GM19438 (cell line): ENCODE measurements at regions not wholly inside any gene's neighbourhood (a gene's known extent, or its start where the extent isn't known, plus 50 kb on each side); places are given as distances from the start of the nearest gene placed in this dataset.

Experiments used
- ATAC-seq: cut with Tn5 transposase; IDR thresholded peaks from one replicate; pipeline ENCODE4 v1.9.1; 2021; ENCODE audit warnings: low read depth; ENCODE audit not compliant: unreplicated experiment

DNA sequence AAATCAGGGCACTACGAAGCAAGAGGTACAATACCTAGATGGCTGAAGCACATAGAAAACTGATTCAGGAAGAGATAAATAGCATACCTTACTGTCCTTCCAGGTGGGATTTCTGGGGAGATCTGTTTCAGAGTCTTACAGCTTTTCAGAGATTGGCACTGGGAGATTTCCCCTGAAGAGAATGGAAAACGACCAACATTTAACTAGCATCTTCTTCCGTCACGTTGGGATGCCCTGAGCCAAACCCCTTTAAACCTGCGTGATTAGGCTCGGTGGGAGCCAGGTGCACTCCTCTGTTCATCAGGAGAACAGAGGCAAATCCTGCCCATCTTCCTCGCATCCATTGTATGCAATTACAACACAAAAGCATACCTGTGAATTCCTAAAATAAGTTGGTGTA lies 614.5 kb downstream of the HDGFL1 start:
- ATAC-seq: no peak

DNA sequence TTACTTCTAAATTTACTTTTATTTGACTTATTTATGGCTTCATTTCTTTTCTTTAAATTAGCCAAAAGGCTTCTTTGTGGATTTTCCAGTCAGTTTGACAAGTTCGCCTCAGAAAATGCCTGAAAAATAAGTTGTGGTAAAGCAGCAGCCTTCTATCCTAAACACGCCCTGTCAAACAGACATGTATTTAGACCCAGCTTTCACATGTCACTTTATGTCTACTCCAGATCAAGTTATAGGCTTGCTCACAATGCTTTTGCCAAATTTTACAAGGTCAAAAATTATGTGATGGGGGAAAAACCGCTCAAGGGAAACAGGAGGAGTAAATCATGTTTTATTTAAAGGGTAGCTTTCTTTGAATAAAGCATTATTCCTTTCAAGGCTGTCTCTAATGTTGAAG lies 615.0 kb downstream of the HDGFL1 start:
- no peak for ATAC-seq

DNA sequence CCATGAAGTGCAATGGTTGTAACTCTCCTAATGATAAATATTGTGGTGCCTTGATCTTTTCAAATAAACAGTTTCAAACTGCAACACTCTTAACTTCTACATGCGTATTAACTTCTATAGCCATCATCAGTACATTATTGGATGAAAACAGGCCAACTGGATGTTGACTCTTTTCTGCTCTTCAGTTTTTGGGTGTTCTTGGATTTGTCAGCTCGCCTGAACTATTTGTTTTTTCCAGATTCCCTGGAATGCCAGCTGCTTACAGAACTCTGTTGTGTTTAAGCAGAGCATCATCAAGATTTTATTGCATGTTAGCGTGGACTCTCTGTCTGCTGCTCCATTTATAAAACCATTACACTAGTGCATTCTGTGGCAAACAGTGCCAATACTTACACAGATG lies 626.1 kb downstream of the HDGFL1 start:
- no peak for ATAC-seq

DNA sequence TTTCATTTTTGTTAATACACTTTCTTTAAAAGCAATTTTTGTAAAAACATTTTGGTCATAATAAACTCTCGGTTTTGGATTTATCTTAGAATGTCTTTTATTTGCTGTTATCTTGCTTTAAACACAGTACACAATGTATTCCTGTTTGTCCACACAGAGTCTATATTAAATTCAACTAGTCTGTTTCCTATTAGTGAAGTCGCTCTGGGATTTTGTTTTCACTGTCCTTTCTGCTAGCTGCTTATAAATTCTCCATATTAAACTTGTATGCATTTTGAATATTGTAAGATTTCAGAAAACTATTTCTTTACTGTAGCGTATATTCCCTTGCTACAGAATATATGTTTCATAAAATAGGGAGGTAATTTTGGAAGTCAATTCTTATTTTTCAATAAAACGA lies 630.2 kb downstream of the HDGFL1 start:
- ATAC-seq: no peak

DNA sequence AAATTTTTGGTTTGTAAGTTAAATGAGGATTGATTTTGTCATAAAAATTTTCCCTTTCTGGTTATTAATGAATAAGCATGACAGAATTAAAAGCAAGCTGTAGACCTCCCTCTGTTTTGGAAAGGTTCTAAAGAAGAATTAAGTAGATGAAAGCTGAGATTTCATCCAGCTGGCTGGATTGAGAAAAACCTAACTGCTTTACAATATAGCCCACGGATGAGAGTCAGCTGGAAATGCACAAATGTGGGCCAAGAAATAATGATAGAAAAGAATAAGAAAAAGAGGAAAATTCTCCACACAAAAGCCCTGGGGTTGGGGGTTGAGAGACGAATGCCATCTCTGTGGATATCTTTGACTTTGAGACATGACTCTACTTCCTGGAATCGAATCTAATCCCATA lies 631.6 kb downstream of the HDGFL1 start:
- ATAC-seq: no peak

DNA sequence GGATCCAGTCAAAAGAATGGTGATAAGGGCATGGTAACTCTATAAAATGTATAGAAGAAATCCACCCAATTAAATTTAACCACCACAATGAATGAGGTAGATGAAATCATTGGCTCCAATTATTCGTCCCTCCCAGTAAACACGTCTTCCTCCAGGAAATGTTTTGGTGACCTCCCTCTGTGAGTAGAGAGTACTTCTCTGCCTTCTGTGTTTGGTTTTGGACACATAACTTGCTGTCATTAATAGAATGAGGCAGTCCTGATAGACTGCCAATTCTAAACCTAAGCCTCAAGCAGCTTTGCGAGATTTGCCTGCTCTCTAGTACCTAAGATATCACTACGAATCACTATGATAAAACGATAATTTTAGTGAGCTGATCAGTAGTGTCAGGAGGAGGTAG lies 632.8 kb downstream of the HDGFL1 start:
- ATAC-seq: no peak

DNA sequence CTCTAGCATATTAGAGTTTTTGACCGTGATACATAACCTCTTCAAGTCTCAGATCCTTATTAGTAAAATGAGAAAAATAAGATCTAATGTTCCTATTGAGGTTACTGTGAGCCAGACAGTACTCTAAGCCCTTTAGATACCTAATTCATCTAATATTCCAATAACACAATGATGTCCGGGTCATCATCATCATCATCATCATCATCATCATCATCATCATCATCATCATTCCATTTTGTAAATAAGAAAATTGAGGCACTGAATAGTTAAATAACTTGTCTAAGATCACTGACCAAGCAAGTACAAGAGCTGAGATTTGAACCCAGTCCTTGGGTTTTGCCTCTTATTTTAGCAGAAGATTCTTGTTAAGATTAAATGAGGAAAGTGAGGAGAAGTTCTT lies 643.0 kb downstream of the HDGFL1 start:
- ATAC-seq: no peak

DNA sequence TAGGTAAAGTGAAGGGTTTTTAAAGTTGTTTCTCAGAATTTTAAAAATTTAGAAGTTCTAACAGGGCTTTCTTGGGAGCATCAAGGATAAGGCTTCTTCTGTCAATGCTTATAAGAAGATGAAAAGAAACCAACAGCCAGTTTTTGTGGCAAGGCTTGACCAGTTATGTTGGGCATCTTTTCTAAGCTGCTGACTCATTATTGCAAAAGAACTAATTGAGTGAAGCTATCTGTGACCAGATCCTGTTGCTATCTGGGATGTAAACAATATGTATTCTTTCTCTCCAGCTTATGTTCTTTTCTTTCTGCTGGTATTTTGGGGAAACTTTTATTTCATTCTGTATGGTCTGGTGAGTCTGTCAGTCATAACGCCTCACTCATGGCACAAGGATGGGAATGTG lies 643.8 kb downstream of the HDGFL1 start:
- ATAC-seq: no peak

DNA sequence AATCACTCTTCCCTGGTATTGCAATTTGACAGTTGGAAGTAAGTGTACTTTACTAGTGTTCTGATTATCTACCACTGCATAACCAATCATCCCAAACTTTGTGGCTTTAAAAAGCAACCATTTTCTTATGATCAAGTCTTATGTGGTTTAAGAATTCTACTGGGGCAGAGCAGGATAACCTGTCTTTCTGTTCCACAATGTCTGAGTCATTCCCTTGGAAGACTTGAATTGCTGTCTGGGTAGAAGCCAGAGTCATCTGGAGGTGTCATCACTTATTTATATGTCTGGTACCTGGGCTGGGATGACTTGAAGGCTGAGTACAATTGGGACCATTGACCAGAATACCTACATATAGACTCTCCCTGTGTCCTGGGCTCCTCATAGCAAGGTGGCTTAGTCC lies 644.3 kb downstream of the HDGFL1 start:
- ATAC-seq: no peak

DNA sequence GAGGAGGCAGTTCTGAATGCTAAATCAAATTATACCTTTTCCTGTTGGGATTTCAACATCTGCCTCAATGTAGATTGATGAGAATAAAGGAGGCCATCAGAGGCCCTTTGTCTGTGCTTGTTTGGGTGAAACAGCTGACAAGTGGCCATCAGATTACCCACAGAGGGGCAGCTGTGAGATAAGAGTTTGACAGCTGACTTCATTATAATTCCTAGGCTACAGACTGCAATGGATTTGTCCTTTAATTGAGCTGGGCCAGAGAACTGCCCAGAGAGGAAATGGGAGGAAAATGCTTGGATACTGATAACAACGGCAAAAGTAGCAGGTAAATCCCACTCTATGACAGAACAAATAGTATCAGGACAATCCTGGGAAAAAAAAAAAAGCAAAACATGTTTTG lies 649.4 kb downstream of the HDGFL1 start:
- ATAC-seq: no peak

DNA sequence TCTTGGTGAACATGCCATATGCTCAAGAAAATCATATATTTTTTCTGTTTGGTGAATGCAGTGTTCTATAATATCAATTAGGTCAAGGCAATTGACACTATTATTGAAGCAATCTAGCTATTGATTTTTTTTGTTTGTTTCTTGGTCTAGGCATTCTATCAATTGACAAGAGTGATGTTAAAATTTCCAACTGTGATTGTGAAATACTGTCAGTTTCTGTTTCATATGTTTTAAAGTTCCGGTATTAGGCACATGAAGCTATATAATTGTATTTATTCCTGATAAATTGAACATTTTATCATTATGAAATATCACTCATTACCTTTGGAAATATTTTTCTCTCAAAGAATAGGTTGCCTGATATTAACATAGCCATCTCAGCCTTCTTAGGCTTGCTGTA lies 653.4 kb downstream of the HDGFL1 start:
- ATAC-seq: no peak

DNA sequence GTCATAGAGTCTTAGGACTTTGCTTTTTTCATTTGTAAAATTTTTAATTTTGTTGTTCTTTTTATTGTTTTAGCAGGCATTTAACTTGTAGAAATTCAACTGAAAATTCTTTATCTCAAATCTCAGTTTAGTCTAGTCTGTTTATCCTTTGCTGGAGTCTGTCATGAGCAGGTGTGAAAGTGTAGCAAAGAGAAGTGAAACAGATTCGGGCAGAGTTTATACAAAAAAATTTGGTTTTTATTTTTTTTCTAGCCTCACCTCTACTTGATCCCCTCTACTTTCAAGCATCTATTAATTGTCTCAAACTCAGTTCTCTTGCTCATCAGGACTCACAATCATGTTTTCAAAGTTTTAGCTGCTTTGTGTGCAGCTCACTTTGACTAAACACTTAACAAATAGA lies 655.2 kb downstream of the HDGFL1 start:
- no peak for ATAC-seq

DNA sequence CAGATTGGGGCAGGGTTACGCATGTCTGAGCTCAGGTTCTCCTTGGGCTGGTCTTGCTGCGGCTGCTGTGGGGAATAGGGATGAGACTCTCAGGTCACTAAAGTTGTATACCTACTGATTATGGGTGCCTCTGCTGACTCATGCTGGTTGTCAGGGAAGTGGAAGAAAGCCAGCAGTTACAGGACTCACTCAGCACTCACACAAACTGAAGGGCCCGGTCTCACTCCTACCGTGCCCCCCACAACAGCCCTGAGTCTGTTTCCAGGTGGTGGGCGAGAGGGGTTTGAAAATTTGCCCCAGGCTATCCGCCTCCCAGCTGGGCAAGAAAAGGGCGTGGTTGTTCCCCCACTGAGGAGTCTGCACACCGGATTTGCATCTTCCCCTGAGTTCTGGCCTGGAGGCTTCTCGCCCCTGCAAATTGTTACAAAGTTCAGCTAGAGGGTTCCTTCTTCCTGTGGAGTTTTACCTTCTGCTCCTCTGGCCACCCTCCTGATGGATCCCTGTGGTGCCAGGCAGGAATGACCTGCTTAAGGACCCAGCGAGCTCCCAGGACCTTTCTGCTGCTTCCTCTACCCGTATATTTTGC lies 659.2 kb downstream of the HDGFL1 start:
- no peak for ATAC-seq

DNA sequence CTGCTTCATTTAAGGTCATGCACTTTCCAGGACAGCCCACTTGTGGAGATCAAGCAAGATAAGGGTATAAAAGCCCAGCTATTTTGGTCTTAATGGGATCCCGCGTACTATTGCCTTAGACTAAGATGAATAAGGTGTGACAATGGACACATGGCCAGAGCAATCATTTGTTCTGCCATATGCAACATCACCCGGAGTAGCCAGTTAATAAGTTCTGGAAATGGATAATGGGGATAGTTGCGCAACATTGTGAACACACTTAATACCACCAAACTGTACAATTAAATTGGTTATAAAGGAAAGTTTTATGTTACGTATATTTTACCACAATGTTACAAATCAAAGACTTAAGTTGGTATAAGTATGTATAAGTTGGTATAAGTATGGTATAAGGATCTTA lies 674.5 kb downstream of the HDGFL1 start:
- ATAC-seq: no peak

DNA sequence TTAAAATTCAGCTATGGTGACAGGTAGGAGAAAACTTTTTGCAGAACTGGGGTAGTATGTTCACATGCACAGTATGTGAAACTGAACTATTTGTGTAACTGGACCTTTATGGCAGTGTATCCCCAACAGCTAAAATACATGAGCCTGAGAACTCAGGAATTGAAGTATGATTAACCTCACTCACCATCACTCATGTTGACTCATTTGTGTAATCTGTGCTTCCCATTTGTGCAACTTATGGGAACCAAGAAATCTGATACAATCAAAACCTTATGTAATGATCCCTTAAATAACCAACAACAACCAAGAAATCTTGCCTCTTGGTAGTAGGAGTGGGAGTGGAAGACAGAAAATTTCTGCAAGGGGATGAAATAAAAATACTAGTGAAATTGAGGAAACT lies 674.9 kb downstream of the HDGFL1 start:
- ATAC-seq: no peak

DNA sequence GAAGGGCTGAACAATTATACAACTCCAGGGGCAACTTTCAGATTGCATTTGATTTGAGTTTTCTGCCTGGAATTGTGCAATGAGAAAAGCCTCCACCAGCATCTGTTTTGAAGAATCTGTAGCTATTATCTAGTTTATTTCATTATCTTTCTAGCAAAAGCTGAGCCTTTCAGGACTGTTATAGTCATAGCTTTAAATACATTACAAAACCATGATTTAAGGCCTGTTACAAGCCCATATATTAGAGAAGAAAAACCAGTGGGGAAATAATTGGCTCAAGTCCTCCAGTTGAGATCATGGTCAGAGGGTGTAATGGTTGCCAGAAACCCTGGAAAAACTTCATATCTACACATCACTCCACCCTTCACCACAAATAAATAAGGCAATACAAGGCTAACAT lies 676.2 kb downstream of the HDGFL1 start:
- ATAC-seq: no peak

DNA sequence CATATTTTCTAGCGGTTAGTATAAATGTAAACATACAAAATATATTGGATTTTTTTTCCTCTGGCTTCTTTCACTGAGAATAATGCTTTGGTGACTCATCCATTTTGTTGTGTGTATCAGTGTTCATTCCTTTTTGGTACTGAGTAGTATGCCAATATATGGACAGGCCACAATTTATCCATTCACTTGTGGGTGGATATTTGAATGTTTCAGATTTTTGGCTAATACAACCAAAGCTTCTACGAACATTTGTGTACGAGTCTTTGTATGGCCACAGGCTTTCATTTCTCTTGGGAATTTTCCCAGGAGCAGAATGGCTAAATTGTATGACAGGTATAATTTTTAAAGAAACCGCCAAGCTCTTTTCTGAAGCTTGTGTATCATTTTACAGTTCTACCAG lies 677.5 kb downstream of the HDGFL1 start:
- ATAC-seq: no peak

DNA sequence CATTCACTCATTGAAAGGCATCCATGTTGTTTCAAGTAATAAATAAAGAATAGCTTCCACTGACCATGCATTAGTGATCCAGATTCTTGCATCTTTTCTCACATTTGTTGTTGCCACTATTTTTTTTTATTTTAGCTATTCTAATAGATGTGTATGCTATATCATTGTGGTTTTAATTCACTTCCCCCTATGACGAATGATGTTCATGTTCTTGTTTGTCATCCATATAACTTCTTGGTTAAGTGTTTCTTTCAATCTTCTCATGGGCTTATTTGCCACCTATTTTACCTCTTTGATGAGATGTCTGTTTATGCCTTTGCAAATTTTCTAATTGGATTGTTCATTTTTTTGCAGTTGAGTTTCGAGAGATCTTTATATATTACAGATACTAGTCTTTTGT lies 681.2 kb downstream of the HDGFL1 start:
- ATAC-seq: no peak

DNA sequence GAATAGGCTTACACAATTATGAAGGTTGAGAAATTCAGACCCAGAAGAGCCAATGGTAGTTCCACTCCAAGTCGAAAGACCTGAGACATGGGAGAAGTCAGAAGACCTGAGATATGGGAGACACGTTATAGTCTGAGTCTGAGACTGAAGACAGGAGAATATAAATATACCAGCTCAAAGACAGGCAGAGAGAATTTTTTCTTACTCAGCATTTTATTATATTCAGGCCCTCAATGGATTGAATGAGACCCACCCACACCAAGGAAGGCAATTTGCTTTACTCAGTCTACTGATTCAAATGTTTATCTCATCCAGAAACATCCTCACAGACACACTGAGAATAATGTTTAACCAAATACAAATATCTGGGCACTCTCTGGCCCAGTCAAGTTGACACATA lies 693.5 kb downstream of the HDGFL1 start:
- no peak for ATAC-seq

DNA sequence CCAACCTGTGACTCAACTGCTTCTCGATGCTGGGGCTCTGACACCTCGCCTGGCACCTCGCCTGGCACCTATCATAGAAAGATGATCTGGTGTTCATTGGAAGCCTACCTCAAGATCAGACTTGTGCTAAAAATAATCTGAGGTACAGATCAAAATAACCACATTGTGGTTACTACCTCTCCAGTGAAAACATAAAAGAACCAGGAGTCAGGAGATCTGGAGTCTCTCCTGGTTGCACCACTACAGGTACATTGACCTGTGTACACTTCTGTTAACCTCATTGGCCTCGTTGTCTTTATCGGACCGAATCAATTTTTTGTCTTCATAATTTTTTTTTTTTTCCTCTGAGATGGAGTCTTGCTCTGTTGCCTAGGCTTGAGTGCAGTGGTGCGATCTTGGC lies 695.9 kb downstream of the HDGFL1 start:
- no peak for ATAC-seq

DNA sequence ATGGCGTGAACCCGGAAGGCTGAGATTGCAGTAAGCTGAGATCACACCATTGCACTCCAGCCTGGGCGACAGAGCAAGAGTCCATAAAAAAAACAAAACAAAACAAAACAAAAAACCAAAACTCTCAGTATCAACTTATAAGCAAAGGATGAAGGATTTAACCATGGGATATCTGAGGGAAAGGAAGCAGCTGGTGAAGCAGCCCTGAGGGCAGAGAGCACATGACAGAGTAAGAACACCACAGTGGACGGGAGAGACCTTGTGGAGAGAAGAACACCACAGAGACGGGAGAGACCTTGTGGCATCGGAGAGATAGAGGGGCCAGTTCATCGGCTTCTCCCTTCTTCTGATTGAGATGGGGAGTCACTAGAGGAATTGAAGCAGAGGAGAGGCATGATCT lies 697.2 kb downstream of the HDGFL1 start:
- ATAC-seq: no peak

DNA sequence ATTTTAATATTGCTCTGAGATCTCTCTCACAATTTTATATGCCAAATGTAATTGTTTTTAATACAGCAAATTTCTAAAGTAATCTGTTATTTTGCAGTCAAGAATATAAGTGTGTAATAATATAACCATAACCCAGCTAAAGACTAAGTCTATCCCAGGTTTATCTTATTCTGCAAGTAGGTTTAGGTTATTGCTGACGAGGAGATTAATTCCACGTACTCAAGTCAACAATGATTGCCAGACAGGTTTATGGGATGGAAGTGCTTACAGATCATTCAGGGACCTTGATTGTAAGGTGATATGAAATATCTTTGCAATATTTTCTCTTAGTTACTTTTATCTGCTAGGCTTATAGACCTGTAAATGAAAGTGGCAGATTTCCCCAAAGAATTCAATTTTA lies 698.3 kb downstream of the HDGFL1 start:
- ATAC-seq: no peak

DNA sequence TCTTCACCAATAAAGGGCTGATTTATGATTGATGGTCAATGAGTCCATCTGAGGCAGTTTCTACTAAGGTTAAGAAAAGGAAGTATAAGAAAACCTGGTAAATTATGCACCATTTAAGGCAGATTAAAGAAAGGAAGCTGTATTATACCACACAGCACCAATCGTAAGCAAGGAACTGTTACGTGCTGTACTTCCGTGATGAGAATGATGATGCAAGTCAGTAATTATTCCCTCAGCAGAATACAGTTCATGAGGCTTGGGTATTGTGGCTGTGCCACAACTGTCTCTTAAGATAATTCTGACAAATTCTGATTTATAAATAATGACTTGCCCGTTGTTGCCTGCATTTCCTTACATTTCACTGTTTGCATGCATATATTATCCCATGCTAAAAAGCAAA lies 699.0 kb downstream of the HDGFL1 start:
- no peak for ATAC-seq
